Urothelium cell line (cell line): ENCODE measurements at regions not wholly inside any gene's neighbourhood (a gene's known extent, or its start where the extent isn't known, plus 50 kb on each side); places are given as distances from the start of the nearest gene placed in this dataset.

Source experiments
- DNase-seq: peaks from one replicate; pipeline ENCODE4 v3.0.0; 2011; ENCODE audit warnings: low spot score, mixed read lengths
- FAIRE-seq: peaks from 2 replicates; lab custom pipeline; 2011; peaks lifted over from hg19 to GRCh38; lab: Jason Lieb, UNC

DNA sequence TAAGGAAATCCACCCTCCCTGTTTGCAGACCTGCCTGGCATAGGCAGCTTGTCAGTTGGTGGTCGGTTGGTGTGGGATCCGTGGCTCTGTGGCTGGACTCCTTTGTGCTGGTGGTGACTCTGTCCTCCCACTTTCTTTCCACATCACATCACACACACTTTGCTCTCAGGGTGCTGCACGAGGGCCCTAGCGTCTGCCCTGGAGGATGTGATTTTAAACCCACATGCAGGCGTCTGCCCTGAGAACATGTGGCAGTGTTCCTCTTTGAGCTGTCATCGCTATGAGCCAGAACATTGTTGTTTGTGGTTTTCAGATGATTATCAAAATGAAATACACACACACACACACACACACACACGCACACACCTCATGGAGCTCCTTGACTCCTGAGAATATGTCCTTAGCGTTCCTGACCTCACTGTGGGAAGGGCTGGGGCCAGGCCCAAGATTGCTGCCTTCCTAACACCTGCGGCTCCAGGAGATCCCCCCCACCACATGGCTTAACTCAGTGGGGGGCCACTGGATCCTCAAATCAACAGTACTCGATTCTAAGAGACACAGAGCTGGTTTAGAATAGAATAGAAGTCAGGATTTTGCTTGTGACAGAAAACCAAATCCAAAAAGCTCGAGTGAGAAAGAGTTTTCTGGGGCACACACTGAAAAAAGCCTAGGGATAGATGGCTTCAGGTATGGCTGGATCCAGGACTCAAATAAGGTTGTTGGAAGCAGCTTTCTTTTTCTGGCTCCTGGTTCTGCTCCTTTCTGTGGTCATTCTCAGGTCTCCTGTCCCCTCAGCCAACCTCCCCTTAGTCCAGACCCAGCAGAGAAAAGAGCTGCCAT, 54.8 kb downstream of the RTP5 start:
- no peak for DNase-seq
- no peak for FAIRE-seq

- DNase-seq (no peak), FAIRE-seq (no peak)
These were observed 55.4 kb downstream of the RTP5 start for GRCh38 chr2:241924909-241925250.

DNA sequence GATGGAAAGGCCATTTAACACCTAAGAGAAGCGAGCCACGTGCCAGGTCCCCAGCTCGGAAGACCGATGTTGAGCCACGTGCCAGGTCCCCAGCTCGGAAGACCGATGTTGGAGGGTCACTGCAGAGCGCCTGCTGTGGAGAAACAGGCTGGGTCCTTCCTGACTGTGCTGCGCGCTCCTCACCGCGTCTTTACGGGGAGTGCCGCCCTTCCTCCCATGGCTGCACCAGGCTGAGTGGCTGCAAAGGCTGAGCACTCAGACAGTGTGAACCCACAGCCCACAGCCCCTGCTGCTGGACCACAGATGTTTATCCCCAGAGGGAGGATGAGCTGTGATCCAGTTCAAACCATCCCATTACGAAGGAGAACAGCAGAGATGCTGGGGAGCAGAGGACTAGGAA, 55.7 kb downstream of the RTP5 start:
- DNase-seq (no peak), FAIRE-seq (no peak)

DNA sequence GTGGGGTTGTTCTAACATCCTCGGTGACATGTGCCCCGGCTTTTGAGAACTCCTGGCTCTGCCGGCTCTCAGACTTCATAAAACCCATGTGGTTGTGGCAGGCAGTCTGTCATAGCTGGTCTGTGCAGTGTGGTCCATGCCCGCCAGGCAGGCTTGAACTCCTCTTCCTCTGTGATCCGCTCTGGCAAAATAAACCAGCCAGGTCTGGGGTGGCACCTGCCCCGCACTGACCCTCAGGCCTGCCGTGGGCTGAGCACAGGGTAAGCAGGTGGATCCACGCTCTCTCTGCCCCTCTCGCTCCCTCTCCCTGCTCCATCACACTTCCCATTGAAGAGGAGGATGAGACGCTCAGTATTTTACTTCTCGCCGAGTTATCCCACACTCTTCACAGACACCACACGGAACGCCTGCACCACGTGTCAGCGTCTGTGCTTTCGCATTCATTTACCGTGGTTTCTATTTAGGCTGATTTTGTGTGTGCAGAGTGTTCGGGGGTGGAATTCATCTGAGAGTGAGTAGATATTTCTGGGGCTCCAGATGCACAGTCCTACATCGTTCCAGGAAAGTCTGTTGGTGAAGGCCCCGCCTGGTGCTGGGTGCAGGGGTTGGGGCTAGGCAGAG, 56.4 kb downstream of the RTP5 start:
- no peak for DNase-seq
- no peak for FAIRE-seq

DNA sequence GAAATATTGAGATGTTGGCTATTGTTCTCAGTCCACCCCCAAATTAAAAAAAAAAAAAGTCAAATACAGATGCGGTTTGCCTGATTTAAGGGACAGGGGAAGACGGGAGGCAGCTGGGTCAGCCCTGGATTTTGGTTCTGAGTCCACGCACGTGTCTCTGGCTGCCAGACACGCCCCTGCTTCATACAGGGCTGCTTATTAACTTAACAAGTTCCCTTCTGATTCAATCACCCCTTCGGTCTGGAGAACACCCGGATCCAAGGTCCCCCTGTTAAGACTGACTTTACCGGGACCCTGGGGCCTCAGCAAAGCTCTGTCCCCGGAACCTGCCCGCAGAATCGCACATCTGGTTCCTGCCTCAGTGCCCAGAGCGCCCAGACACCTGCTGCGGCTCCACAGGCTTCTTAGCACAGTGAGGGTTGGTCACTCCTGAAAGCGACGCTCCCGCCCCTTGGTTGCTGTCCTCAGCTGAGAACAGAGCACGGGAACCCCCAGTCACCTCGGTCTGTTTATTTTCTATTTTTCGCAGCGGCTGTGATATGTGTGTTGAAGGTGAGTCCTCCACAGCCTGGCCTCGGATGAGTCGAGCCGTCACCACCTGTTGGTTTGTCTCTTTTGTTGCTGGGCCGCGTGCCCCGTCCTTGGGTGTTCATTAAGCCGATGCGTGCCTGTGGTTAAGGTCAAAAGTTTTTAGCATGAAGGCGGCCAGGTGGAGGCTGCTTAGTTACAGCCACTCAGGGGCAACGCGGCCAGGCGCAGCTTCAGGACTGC, 57.2 kb downstream of the RTP5 start:
- DNase-seq (no peak), FAIRE-seq (no peak)

DNA sequence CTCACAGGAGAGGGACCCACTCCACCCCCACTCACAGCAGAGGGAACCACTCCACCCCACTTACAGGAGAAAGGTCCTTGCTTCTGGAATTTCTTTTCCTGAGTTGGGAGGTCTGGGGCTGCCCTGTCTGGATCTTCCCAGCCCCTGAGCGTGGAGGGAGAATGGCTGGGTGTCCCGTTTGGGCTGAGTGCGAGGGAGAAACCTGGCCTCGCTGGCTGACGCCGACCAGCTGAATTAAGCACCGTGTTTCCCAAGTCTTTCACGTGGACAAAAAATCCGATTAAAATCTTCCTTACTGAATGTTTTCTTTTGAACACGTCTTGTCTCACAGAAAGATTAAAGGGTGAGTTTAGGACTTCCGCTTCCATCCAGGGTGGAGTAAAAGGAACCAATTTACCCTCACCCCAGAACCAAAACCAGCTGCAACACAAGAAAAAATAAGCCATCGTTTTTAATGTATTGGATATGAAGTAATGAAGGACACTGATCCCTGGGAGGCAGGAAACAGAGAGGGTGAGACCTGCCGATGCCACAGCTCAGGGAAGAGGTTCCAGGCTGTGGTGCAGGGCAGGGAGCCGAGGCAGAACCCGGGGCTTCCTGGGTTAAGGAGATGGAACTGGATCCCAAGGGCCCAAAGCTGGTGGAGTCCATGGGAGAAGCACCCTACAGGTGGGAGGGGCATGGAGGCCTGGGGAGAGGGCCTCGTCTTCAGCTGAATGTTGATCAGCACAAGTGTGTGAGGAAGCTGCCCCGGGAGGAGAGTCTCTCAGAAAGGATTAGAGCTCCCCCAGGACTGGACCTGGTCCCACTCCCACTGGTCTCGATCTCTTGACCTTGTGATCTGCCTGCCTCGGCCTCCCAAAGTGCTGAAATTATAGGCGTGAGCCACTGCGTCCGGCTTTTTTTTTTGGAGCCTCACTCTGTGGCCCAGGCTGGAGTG, 60.3 kb downstream of the RTP5 start:
- FAIRE-seq: no peak
- DNase-seq: no peak

DNA sequence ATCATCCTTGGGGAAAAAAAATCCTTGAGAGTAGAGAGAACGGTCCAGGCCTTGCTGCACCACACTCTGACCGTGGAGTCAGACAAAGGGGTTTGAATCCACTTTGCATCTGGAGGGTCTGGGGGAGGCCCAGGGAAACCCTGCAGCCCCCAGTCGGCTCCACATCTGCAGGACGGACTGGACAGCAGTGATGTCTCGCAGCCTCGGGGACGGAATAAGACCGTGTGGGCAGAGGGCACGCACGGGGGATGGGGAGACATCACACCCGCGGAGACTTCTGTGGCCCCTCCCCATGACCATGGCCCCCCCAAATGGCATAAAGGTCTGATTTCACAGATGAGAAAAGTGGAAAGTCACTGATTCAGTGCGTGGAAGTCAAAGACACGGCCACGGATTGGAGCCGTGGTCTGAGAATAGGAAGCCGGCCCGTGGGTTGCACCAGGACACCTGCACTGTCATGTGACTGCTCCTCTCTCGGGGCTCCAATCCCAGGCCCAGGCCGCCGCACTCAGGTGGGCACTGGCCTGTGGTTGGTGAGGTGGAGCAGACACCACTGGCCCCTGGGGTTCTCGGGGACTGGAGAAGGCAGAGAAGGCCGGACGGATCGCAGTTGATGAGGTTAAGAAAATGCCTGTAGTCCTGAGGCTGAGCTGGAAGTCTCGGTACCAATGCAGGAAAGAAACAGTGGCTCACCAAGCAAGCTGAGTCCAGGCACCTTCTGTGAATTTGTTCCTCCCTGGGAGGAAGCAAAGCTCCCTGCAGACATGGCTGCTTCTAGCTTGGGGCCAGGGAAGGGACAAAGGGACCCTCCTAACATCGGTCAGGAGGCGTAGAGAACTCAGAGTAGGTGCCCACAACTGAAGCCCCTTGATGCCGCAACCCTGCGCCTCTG, 61.8 kb downstream of the RTP5 start:
- DNase-seq (no peak), FAIRE-seq (no peak)

GRCh38 chr2:241931976-241932898, 62.7 kb downstream of the RTP5 start:
- no peak for DNase-seq
- no peak for FAIRE-seq

GRCh38 chr2:241932899-241933178, 63.3 kb downstream of the RTP5 start:
- FAIRE-seq (no peak), DNase-seq (no peak)

DNA sequence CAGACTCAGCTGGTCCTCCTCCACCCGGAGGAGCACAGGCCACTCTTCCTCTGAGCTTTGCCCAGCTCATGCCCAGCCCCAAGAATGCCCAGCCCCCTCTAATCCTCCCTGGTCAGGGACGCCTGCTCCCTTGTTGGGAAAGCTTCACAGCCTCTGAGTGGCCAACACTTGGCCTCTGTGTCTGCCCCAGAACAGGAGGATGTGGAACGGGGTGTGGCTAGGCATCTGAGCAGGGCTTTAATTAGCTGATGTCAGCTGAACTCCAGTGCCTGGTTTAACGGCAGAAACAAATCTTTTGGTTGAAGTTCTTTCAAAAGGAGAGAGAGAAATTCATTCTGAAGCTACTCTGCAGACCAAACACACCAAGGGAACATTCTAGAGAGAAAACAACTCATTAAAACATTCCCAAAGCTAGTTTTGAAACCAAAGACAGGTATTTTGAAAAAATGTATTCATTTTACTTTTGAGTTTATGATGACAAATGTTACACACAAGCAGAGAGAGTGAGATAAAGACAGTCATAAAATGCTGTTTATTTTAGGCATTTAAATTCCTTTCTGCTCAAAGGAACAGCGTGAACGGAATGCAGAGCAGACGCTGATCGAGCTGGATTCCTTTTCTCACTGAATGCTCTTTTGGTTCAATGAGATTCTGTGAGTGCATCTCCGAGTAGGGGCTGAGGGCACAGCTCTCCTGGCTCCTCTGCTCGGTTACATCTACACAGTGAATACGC, 63.8 kb downstream of the RTP5 start:
- FAIRE-seq (no peak), DNase-seq (no peak)

DNA sequence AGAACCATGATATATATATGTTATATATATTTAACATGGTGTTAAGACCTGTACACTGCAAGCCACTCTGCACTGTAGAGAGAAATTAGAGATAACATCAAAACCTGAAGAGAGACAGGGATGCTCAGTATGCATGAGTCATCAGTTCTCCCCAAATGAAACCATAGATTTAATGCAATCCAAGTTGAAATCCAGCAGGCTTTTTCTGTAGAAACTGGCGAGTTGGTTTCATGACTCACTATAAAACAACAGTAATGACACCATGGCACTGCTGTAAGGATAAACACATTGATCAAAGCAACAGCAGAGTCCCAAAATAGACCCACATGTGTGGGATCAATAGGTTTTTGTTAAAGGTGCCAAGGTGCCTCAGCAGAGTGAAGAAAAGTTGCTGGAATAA, 65.8 kb downstream of the RTP5 start:
- FAIRE-seq: no peak
- no peak for DNase-seq

GRCh38 chr2:241935774-241936173, 66.2 kb downstream of the RTP5 start:
- DNase-seq (no peak), FAIRE-seq (no peak)

- DNase-seq (no peak), FAIRE-seq (no peak)
These were observed 67.1 kb downstream of the RTP5 start for GRCh38 chr2:241936457-241937133.

DNA sequence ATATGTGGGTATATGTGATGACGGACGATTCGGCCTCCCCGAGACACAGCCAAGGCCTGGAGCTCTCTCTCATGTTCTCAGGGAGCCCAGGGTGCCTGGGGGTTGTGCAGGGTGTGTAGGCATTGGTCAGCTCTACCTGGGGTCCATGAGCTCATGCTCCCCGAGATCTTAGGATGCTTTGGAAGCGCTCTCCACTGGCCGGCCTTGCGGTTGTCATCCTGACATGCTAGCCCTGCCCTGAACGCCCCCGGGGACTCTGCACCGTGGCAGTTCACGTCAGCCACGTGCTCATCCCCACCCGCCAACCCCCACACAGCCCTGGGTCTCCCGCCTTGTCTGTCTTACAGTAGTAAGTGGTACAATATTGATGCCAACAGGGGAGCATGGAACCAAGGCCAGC, 67.8 kb downstream of the RTP5 start:
- no peak for FAIRE-seq
- no peak for DNase-seq

- DNase-seq (no peak), FAIRE-seq (no peak)
These were observed 70.0 kb downstream of the RTP5 start for GRCh38 chr2:241939541-241939940.

DNA sequence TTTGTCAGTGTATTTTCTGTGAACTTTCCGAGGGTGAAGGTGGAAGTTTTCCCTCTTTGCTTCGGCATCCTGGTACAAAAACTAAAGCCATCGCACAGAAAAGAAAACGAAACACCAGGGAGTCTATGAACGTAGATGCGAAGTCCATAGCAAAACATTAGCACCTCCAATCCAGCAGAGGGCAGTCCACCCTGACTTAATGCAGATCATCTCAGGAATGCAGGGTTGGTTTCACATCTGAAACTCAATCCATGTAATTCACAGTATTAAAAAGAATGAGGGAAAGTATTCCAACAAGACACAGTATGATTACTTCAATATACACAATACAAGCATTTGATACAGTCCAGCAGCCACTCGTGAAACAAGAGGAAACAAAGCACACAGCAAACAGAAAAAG, 70.8 kb downstream of the RTP5 start:
- DNase-seq (no peak), FAIRE-seq (no peak)

GRCh38 chr2:241941691-241942301, 72.3 kb downstream of the RTP5 start:
- DNase-seq: no peak
- no peak for FAIRE-seq
